LHCN-M2 (cell line): ENCODE measurements at regions not wholly inside any gene's neighbourhood (a gene's known extent, or its start where the extent isn't known, plus 50 kb on each side); places are given as distances from the start of the nearest gene placed in this dataset.
"Not testable (repeated sequence)": the region's sequence is repeated elsewhere in the genome, so short reads cannot be mapped to it uniquely, and the experiment has no call there.

Source experiments
- DNase-seq: peaks from one replicate; pipeline ENCODE4 v3.0.0-alpha.2; 2012; ENCODE audit warnings: low read depth

GRCh38 chr12:107493135-107493494 lies 192.5 kb upstream of the PWP1 start:
- DNase-seq, result no peak

GRCh38 chr12:107493666-107494065 lies 191.9 kb upstream of the PWP1 start:
- DNase-seq, result no peak

- DNase-seq, result no peak
These were observed 191.3 kb upstream of the PWP1 start for GRCh38 chr12:107494331-107494730.

GRCh38 chr12:107495604-107496003 lies 190.0 kb upstream of the PWP1 start:
- no peak for DNase-seq

GRCh38 chr12:107497231-107497630 lies 188.4 kb upstream of the PWP1 start:
- DNase-seq, result no peak

- DNase-seq, result no peak
These were observed 185.3 kb upstream of the PWP1 start for GRCh38 chr12:107500307-107500706.

GRCh38 chr12:107501681-107502080 lies 183.9 kb upstream of the PWP1 start:
- DNase-seq, result no peak

- DNase-seq, result no peak
These were observed 182.3 kb upstream of the PWP1 start for GRCh38 chr12:107503129-107503855.

- DNase-seq, result no peak
These were observed 181.4 kb upstream of the PWP1 start for GRCh38 chr12:107503887-107504885.

GRCh38 chr12:107509421-107509820 lies 176.2 kb upstream of the PWP1 start:
- no peak for DNase-seq

GRCh38 chr12:107510211-107510610 lies 175.4 kb upstream of the PWP1 start:
- no peak for DNase-seq

- DNase-seq, result no peak
These were observed 174.3 kb upstream of the PWP1 start for GRCh38 chr12:107511292-107511691.

GRCh38 chr12:107512391-107512790 lies 173.2 kb upstream of the PWP1 start:
- peak; percentile 44 for DNase-seq

GRCh38 chr12:107513184-107513583 lies 172.4 kb upstream of the PWP1 start:
- DNase-seq, result no peak

- no peak for DNase-seq
These were observed 171.8 kb upstream of the PWP1 start for GRCh38 chr12:107513636-107514400.

- peak; percentile 75 for DNase-seq
These were observed 170.6 kb upstream of the PWP1 start for GRCh38 chr12:107514887-107515445.

- peak; percentile 95 for DNase-seq
These were observed 170.1 kb upstream of the PWP1 start for GRCh38 chr12:107515446-107515958.

- DNase-seq, result not testable (repeated sequence)
These were observed 167.8 kb upstream of the PWP1 start for GRCh38 chr12:107517816-107518215.

- no peak for DNase-seq
These were observed 166.7 kb upstream of the PWP1 start for GRCh38 chr12:107518868-107519267.

GRCh38 chr12:107519906-107520859 lies 165.4 kb upstream of the PWP1 start:
- DNase-seq, result no peak
